ENCODE measurements at regions not wholly inside any gene's neighbourhood (a gene's known extent, or its start where the extent isn't known, plus 50 kb on each side); places are given as distances from the start of the nearest gene placed in this dataset.

DNA sequence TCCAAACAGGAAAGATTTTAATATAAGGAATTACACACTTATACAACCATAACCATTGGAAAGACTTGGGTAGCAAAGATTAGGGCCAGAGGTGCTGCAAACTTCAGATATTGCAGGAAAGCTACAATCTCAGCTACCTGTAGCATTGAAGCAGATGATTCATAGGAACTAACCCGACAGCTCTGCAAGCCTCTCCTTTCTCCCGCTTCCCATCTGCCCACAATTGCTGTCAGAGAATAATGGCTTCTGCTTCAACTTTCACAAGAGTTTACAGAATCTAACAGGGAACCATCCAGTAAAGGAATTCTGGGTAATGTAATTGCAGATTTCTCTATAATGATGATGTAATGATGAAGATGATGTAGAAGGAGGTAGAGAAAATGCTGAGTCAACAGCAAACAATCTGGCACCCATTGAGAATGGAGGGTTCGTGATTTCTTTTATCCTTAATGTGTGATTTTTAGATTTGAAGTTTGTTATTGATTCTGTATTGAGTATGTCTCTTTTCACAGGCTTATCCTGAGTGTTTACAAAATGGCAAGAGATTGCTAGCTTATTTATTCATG, 70.8 kb upstream of the USP47 start:
- ChIA-PET POLR2A (no interaction called here), CTCF (interaction anchor here in 1 of 2 donors (1.5 kb wide), 1 partner anchor 17 kb away, joined by 4 read pairs; no protein-coding TSS in a partner anchor)
- no peak for DNase-seq
- no peak overlapping the region for H3K27ac Mint-ChIP-seq
- H3K9me3 ChIP-seq: no peaks in the 10 kb centered on the region
- H3K27me3 Mint-ChIP-seq: peaks cover 14 to 32% of the 10 kb centered on the region in 2 donors
- no peaks in the 10 kb centered on the region for H3K9me3 Mint-ChIP-seq
- H3K4me1 ChIP-seq (ENCODE audit: control insufficient read depth in 1 of 2, extremely low read depth in 1 of 2, insufficient read depth in 2 of 2, low read length in 2 of 2): no peaks in the 10 kb centered on the region
- no peaks in the 10 kb centered on the region for H3K36me3 ChIP-seq (ENCODE audit: control insufficient read depth in 2 of 2, extremely low read depth in 1 of 2, insufficient read depth in 1 of 2, low read length in 1 of 2)
- H3K27me3 ChIP-seq (replicated peaks in 1 of 2; ENCODE audit: control insufficient read depth in 2 of 2, extremely low read depth in 1 of 2, insufficient read depth in 2 of 2, low read length in 1 of 2): peaks cover 0 to 4% of the 10 kb centered on the region in 2 experiments
- 63% methylated on average over 1 of the region's 3 CpGs for WGBS (ENCODE audit: insufficient coverage)
- no peak overlapping the region for H3K27ac ChIP-seq (ENCODE audit: low read length)
- no peak for ATAC-seq (replicated peaks in 1 of 4)
- H3K4me3 Mint-ChIP-seq: no peak overlapping the region
- no peak overlapping the region for H3K4me3 ChIP-seq (ENCODE audit: control insufficient read depth in 1 of 2, extremely low read depth in 1 of 2, low read length in 1 of 2)
- H3K4me1 Mint-ChIP-seq: no peaks in the 10 kb centered on the region
- H3K36me3 Mint-ChIP-seq: no peaks in the 10 kb centered on the region

DNA sequence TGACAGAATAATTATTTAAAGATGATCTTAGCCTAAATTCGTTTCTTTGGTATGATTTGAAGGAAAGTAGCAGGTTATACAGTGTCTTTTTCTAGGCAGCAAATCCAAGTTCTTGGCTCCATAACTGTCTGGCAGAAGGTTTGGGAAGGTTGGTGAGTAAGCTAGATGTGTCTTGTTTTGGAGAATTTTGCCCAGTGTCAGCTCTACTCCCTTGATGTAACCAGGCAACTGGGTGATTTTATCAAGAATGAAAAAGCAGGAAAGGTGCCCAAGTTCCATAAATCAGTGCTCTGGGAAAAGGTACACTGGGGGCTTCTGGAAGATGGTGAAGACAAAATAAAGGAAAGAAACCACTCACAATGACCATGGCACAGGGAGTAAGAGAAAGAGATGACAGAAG, 71.5 kb upstream of the USP47 start:
- no peaks in the 10 kb centered on the region for H3K9me3 ChIP-seq
- no peak overlapping the region for H3K27ac ChIP-seq (ENCODE audit: low read length)
- no peaks in the 10 kb centered on the region for H3K4me1 ChIP-seq (ENCODE audit: control insufficient read depth in 1 of 2, extremely low read depth in 1 of 2, insufficient read depth in 2 of 2, low read length in 2 of 2)
- no peak for DNase-seq
- H3K4me3 ChIP-seq (ENCODE audit: control insufficient read depth in 1 of 2, extremely low read depth in 1 of 2, low read length in 1 of 2): no peak overlapping the region
- Mint-ChIP-seq H3K27ac (no peak overlapping the region), H3K36me3 (no peaks in the 10 kb centered on the region), H3K27me3 (peaks cover 16 to 29% of the 10 kb centered on the region in 2 donors), H3K4me1 (no peaks in the 10 kb centered on the region), H3K9me3 (no peaks in the 10 kb centered on the region), H3K4me3 (no peak overlapping the region)
- POLR2A ChIA-PET: no interaction called here
- 63% methylated on average over 1 of the region's 1 CpG for WGBS (ENCODE audit: insufficient coverage)
- ATAC-seq (replicated peaks in 1 of 4): no peak
- CTCF ChIA-PET: interaction anchor here in 1 of 2 donors (1.5 kb wide), 1 partner anchor 18 kb away, joined by 4 read pairs; no protein-coding TSS in a partner anchor
- no peaks in the 10 kb centered on the region for H3K36me3 ChIP-seq (ENCODE audit: control insufficient read depth in 2 of 2, extremely low read depth in 1 of 2, insufficient read depth in 1 of 2, low read length in 1 of 2)
- H3K27me3 ChIP-seq (replicated peaks in 1 of 2; ENCODE audit: control insufficient read depth in 2 of 2, extremely low read depth in 1 of 2, insufficient read depth in 2 of 2, low read length in 1 of 2): peaks cover 0 to 4% of the 10 kb centered on the region in 2 experiments

DNA sequence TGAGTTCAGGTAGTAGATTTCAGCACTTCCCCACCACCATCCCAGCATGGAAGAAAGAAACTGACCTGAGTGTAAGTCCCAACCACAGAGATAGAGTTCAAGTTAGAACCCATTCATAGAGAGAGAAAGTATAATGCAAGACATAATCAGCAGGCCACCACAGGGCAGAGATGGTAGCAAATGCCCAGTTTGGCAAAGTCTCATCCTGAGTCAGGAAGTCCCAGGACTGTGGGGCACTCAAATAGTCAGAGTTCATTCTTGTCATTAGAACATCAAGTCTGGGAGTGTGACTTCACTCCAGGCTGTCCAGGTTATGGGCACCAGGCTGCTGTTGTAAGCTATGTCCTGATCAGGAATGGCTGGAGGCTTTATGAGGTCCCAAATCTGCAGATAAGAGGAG, 72.0 kb upstream of the USP47 start:
- peaks cover 0 to 4% of the 10 kb centered on the region in 2 experiments for H3K27me3 ChIP-seq (replicated peaks in 1 of 2; ENCODE audit: control insufficient read depth in 2 of 2, extremely low read depth in 1 of 2, insufficient read depth in 2 of 2, low read length in 1 of 2)
- no peaks in the 10 kb centered on the region for H3K36me3 ChIP-seq (ENCODE audit: control insufficient read depth in 2 of 2, extremely low read depth in 1 of 2, insufficient read depth in 1 of 2, low read length in 1 of 2)
- no peaks in the 10 kb centered on the region for H3K9me3 ChIP-seq
- H3K27me3 Mint-ChIP-seq: peaks cover 12 to 25% of the 10 kb centered on the region in 2 donors
- CTCF ChIA-PET: interaction anchor here in 1 of 2 donors (1.5 kb wide), 1 partner anchor 18 kb away, joined by 4 read pairs; no protein-coding TSS in a partner anchor
- POLR2A ChIA-PET: no interaction called here
- H3K4me1 Mint-ChIP-seq: no peaks in the 10 kb centered on the region
- H3K4me3 ChIP-seq (ENCODE audit: control insufficient read depth in 1 of 2, extremely low read depth in 1 of 2, low read length in 1 of 2): no peak overlapping the region
- H3K27ac Mint-ChIP-seq: no peak overlapping the region
- H3K4me3 Mint-ChIP-seq: no peak overlapping the region
- H3K36me3 Mint-ChIP-seq: no peaks in the 10 kb centered on the region
- H3K4me1 ChIP-seq (ENCODE audit: control insufficient read depth in 1 of 2, extremely low read depth in 1 of 2, insufficient read depth in 2 of 2, low read length in 2 of 2): no peaks in the 10 kb centered on the region
- no peak overlapping the region for H3K27ac ChIP-seq (ENCODE audit: low read length)
- no peaks in the 10 kb centered on the region for H3K9me3 Mint-ChIP-seq
- no peak for DNase-seq
- no peak for ATAC-seq (replicated peaks in 1 of 4)

DNA sequence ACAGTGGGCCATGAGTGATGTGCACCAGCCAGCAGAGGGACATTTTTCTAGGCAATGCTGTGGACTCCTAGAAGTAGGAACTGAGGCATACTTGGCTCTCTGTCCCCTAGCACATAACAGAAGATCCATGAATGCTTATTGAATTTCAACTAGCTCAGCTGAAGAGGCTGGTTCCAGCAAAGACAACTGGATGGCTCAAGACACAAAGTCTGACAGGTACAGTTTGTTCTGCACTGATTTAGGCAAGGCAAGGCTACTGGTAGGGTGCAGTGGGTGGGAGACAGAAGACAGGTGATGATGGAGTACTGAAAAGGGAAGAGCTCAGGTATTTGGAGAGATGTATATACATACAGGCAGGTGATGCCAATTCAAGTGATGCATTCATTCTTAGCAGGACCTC, 72.4 kb upstream of the USP47 start:
- Mint-ChIP-seq H3K4me1 (no peaks in the 10 kb centered on the region), H3K27ac (no peak overlapping the region), H3K4me3 (no peak overlapping the region), H3K27me3 (peaks cover 12 to 27% of the 10 kb centered on the region in 2 donors), H3K9me3 (no peaks in the 10 kb centered on the region), H3K36me3 (no peaks in the 10 kb centered on the region)
- ChIA-PET POLR2A (no interaction called here), CTCF (no interaction called here)
- no peak for ATAC-seq (replicated peaks in 1 of 4)
- no peak for DNase-seq
- Histone ChIP-seq H3K27ac (ENCODE audit: low read length) (no peak overlapping the region), H3K9me3 (no peaks in the 10 kb centered on the region), H3K4me3 (ENCODE audit: control insufficient read depth in 1 of 2, extremely low read depth in 1 of 2, low read length in 1 of 2) (no peak overlapping the region), H3K27me3 (replicated peaks in 1 of 2; ENCODE audit: control insufficient read depth in 2 of 2, extremely low read depth in 1 of 2, insufficient read depth in 2 of 2, low read length in 1 of 2) (peaks cover 0 to 4% of the 10 kb centered on the region in 2 experiments), H3K4me1 (ENCODE audit: control insufficient read depth in 1 of 2, extremely low read depth in 1 of 2, insufficient read depth in 2 of 2, low read length in 2 of 2) (no peaks in the 10 kb centered on the region), H3K36me3 (ENCODE audit: control insufficient read depth in 2 of 2, extremely low read depth in 1 of 2, insufficient read depth in 1 of 2, low read length in 1 of 2) (no peaks in the 10 kb centered on the region)

DNA sequence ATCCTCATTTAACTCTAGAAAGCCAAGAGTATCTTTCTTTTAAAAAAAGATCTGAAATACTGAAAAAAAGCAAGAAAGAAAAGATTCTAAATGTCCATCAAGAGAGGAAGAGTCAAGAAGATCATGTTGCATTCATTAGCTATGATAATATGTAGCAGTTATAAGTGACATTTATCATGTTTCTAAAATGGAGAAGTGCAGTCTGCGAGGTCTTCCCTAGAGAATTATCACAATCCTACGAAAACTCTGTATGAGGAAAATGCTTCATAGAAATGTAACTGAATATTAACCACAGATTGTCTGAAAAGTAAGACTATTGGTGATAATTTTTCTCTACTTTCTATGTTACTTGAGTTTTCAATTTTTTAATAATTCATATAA, 77.4 kb upstream of the USP47 start:
- Mint-ChIP-seq H3K27me3 (peaks cover 40 to 53% of the 10 kb centered on the region in 2 donors), H3K36me3 (no peaks in the 10 kb centered on the region), H3K4me1 (no peaks in the 10 kb centered on the region), H3K9me3 (no peaks in the 10 kb centered on the region), H3K4me3 (no peak overlapping the region), H3K27ac (no peak overlapping the region)
- ChIA-PET POLR2A (no interaction called here), CTCF (interaction anchor here in 1 of 2 donors (1.0 kb wide), 1 partner anchor 12 kb away, joined by 5 read pairs; no protein-coding TSS in a partner anchor)
- DNase-seq: no peak
- Histone ChIP-seq H3K9me3 (no peaks in the 10 kb centered on the region), H3K27me3 (replicated peaks in 1 of 2; ENCODE audit: control insufficient read depth in 2 of 2, extremely low read depth in 1 of 2, insufficient read depth in 2 of 2, low read length in 1 of 2) (peaks cover 0 to 13% of the 10 kb centered on the region in 2 experiments), H3K4me1 (ENCODE audit: control insufficient read depth in 1 of 2, extremely low read depth in 1 of 2, insufficient read depth in 2 of 2, low read length in 2 of 2) (no peaks in the 10 kb centered on the region), H3K4me3 (ENCODE audit: control insufficient read depth in 1 of 2, extremely low read depth in 1 of 2, low read length in 1 of 2) (no peak overlapping the region), H3K27ac (ENCODE audit: low read length) (no peak overlapping the region), H3K36me3 (ENCODE audit: control insufficient read depth in 2 of 2, extremely low read depth in 1 of 2, insufficient read depth in 1 of 2, low read length in 1 of 2) (no peaks in the 10 kb centered on the region)
- ATAC-seq (replicated peaks in 1 of 4): no peak
- no CpG with 5 or more reads among the region's 2 CpGs for WGBS (ENCODE audit: insufficient coverage)

DNA sequence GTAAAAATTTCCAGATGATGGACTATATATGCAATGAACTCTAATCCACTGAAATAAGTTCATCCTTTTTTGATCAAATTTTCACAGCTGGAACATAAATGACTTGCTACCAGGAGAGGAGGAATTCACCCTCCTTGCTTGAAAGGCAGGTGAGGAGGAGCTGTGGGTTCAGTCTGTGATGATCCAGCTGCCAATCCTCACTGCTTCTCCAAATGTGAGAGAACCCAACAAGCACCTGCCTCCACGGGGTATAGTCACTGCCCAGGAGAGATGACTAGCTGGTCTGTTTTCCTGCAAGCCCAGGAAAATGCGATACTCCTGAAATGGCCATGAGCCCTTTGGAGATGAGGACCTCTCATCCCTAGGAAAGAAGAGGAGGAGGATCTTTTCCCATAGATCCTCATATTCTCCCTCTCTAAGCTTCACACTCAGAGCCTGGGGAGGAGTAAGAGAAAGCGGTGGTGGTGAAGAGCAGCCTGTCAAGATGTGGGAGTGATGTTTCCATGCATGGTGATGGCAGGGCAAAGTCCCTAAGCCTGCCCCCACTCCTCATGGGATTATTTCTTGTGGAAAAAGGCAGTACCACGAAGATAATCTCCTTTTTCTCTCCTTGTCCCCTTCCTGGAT, 77.9 kb upstream of the USP47 start:
- Mint-ChIP-seq H3K4me1 (no peaks in the 10 kb centered on the region), H3K4me3 (no peak overlapping the region), H3K9me3 (no peaks in the 10 kb centered on the region), H3K36me3 (no peaks in the 10 kb centered on the region), H3K27me3 (peaks cover 42 to 50% of the 10 kb centered on the region in 2 donors), H3K27ac (no peak overlapping the region)
- Histone ChIP-seq H3K36me3 (ENCODE audit: control insufficient read depth in 2 of 2, extremely low read depth in 1 of 2, insufficient read depth in 1 of 2, low read length in 1 of 2) (no peaks in the 10 kb centered on the region), H3K4me3 (ENCODE audit: control insufficient read depth in 1 of 2, extremely low read depth in 1 of 2, low read length in 1 of 2) (no peak overlapping the region), H3K4me1 (ENCODE audit: control insufficient read depth in 1 of 2, extremely low read depth in 1 of 2, insufficient read depth in 2 of 2, low read length in 2 of 2) (no peaks in the 10 kb centered on the region), H3K27ac (ENCODE audit: low read length) (no peak overlapping the region), H3K9me3 (no peaks in the 10 kb centered on the region), H3K27me3 (replicated peaks in 1 of 2; ENCODE audit: control insufficient read depth in 2 of 2, extremely low read depth in 1 of 2, insufficient read depth in 2 of 2, low read length in 1 of 2) (peaks cover 0 to 13% of the 10 kb centered on the region in 2 experiments)
- no CpG with 5 or more reads among the region's 4 CpGs for WGBS (ENCODE audit: insufficient coverage)
- ATAC-seq (replicated peaks in 1 of 4) (no peak), DNase-seq (no peak)
- CTCF ChIA-PET: interaction anchor here in 1 of 2 donors (1.0 kb wide), 1 partner anchor 12 kb away, joined by 5 read pairs; no protein-coding TSS in a partner anchor
- POLR2A ChIA-PET: no interaction called here
